ENCODE measurements at regions not wholly inside any gene's neighbourhood (a gene's known extent, or its start where the extent isn't known, plus 50 kb on each side); places are given as distances from the start of the nearest gene placed in this dataset.

DNA sequence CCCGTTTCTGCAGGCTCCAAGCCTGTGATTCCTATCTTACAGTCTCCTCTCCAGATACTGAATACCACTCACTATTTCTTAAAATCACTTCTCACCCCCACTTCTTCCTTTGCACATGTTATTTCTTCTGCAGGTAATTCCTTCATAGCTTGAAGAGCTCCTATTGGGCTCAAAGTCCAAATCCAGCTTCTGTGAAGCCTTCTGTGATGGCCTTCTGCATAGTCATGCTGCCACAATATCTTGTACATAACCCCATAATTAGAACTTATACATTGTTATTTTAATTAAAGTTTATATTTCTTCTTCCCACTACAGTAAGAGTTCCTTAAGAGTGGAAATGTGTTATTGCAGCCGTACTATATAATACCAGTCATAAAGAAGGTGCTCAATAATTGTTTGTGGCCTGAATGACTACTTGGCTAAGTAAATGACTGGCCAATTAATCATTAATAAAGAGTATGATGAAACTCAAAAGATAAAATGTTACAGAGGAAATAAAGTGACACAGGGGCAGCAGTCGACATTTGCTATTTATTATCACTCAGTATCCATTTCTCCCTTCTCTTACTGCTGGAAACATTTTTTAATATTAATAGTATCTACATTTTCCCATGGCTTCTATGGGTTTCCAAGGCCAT, 886.6 kb downstream of the TTLL7 start:
- Histone ChIP-seq H3K9me3 (peaks cover 0 to 11% of the 10 kb centered on the region in 2 donors), H3K27me3 (no peaks in the 10 kb centered on the region), H3K4me3 (no peak overlapping the region), H3K27ac (no peak overlapping the region), H3K36me3 (no peaks in the 10 kb centered on the region), H3K4me1 (no peaks in the 10 kb centered on the region)
- ATAC-seq = no peak
- TF ChIP-seq, protein P1, sequence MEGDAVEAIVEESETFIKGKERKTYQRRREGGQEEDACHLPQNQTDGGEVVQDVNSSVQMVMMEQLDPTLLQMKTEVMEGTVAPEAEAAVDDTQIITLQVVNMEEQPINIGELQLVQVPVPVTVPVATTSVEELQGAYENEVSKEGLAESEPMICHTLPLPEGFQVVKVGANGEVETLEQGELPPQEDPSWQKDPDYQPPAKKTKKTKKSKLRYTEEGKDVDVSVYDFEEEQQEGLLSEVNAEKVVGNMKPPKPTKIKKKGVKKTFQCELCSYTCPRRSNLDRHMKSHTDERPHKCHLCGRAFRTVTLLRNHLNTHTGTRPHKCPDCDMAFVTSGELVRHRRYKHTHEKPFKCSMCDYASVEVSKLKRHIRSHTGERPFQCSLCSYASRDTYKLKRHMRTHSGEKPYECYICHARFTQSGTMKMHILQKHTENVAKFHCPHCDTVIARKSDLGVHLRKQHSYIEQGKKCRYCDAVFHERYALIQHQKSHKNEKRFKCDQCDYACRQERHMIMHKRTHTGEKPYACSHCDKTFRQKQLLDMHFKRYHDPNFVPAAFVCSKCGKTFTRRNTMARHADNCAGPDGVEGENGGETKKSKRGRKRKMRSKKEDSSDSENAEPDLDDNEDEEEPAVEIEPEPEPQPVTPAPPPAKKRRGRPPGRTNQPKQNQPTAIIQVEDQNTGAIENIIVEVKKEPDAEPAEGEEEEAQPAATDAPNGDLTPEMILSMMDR (IDR thresholded peaks at IDR 0.05) = no peak
- intact Hi-C loops (cut with DNase I) = no loop called here
- DNase-seq = no peak

DNA sequence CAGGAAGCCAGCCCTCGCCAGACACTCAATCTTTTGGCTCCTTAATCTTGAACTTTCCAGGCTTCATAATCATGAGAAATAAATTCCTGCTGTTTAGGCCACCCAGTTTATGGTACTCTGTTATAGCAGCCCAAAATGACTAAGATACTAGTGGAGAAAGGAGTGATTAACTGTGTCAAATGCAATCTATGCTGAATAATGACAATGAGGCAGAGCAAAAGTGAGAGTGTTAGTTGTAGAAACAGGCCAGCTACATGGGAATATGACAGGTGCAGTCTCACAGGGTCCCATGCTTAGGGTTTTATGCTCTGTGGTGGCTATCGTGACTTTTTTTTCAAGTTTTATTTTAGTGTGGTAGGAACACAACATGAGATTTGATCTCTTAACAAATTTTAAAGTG, 888.8 kb downstream of the TTLL7 start:
- Histone ChIP-seq H3K27ac (no peak overlapping the region), H3K4me3 (no peak overlapping the region), H3K4me1 (no peaks in the 10 kb centered on the region), H3K9me3 (peaks cover 0 to 11% of the 10 kb centered on the region in 2 donors), H3K36me3 (no peaks in the 10 kb centered on the region), H3K27me3 (no peaks in the 10 kb centered on the region)
- no peak for DNase-seq
- TF ChIP-seq, protein P1 (IDR thresholded peaks at IDR 0.05) = no peak
- intact Hi-C loops (cut with DNase I) = no loop called here
- no peak for ATAC-seq

DNA sequence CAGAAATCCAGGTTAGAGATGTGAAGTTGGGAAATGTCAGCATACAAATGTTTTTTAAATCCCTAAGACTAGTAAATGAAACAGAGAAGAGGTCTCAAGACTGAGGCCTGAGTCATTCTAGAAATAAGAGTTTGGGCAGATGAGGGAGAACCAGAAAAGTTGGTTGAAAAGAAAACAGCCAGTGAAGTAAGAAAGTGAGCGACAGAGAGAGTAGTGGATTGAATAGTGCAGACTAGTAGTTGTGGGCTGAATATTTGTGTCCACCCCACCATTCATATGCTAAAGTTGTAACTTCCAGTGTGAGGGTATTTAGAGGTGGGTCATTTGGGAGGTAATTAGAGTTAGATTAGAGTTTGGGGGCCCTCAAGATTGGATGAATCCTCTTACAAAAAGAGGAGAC, 889.2 kb downstream of the TTLL7 start:
- Histone ChIP-seq H3K36me3 (no peaks in the 10 kb centered on the region), H3K4me1 (no peaks in the 10 kb centered on the region), H3K9me3 (peaks cover 0 to 11% of the 10 kb centered on the region in 2 donors), H3K27ac (no peak overlapping the region), H3K27me3 (no peaks in the 10 kb centered on the region), H3K4me3 (no peak overlapping the region)
- DNase-seq (no peak), ATAC-seq (no peak)
- TF ChIP-seq, protein P1 (IDR thresholded peaks at IDR 0.05) = no peak
- intact Hi-C loops (cut with DNase I) = no loop called here

DNA sequence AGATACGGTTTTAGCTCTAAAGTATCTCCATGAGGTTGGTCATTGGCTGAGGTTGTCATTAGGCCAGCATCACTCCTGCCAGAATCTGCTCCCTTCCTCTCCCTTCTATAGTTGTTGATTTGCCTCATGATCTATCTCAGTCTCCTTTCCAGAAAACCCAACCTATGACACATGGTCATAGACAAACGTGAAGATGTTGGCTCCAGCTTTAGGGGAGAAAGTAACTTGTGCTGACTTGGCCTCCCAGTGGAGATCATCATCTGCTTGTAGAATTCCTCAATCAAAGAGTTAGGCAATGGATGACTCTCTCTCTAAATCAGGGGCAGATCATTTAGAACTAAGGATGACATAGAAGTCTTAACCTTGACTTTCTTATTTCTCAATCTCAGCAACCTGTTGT, 894.4 kb downstream of the TTLL7 start:
- H3K27ac ChIP-seq = no peak overlapping the region
- TF ChIP-seq, protein P1 (IDR thresholded peaks at IDR 0.05) = no peak
- ATAC-seq (no peak), DNase-seq (no peak)
- no peaks in the 10 kb centered on the region for H3K27me3 ChIP-seq
- H3K9me3 ChIP-seq = no peaks in the 10 kb centered on the region
- no peaks in the 10 kb centered on the region for H3K4me1 ChIP-seq
- intact Hi-C loops (cut with DNase I) = no loop called here
- H3K36me3 ChIP-seq = no peaks in the 10 kb centered on the region
- no peak overlapping the region for H3K4me3 ChIP-seq

DNA sequence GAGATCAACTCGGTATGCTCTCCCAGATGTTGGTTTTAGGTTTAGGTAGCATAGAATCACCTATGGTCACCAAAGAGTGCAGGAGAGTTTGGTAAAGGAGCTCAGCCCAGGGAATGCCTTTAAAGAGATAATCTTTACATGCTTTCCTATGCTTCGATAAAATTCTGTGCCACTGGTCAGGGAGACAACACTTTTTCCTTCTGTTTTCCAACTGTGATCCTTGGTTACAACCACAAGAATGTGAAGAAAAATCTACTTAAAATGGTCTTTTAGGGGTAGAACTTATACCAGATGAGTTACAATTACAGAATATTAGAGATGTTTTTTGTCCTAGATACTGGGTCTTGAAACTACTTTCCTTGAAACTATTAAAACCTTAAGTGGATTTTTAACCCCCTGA, 895.6 kb downstream of the TTLL7 start:
- DNase-seq (no peak), ATAC-seq (no peak)
- H3K4me1 ChIP-seq = no peaks in the 10 kb centered on the region
- no peak overlapping the region for H3K4me3 ChIP-seq
- H3K9me3 ChIP-seq = no peaks in the 10 kb centered on the region
- H3K27me3 ChIP-seq = no peaks in the 10 kb centered on the region
- TF ChIP-seq, protein P1 (IDR thresholded peaks at IDR 0.05) = no peak
- no peaks in the 10 kb centered on the region for H3K36me3 ChIP-seq
- intact Hi-C loops (cut with DNase I) = no loop called here
- H3K27ac ChIP-seq = no peak overlapping the region

Measured in left lung (tissue), 4 donors.